ENCODE measurements at regions not wholly inside any gene's neighbourhood (a gene's known extent, or its start where the extent isn't known, plus 50 kb on each side); places are given as distances from the start of the nearest gene placed in this dataset.

DNA sequence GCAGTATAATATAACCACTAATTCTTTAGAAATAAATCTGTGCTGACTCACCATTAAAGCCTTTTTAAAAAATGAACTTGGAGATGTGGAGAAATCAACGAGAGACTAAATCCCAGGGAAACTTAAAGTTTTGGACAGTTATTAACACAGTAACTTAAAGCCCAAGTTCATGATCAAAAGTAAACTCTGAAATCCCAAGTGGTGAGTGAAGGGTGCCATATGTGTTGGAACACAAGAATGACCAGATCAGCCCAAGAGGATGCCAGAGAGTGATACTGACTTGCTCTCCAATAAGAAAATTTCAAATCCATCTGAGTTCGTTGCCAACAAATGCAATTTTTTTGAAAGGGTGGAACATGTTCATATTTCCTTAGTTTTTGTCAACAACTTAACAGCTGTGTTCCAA lies 838.1 kb upstream of the ACVR2A start:
- ATAC-seq (ENCODE audit: low read depth) = no peak

DNA sequence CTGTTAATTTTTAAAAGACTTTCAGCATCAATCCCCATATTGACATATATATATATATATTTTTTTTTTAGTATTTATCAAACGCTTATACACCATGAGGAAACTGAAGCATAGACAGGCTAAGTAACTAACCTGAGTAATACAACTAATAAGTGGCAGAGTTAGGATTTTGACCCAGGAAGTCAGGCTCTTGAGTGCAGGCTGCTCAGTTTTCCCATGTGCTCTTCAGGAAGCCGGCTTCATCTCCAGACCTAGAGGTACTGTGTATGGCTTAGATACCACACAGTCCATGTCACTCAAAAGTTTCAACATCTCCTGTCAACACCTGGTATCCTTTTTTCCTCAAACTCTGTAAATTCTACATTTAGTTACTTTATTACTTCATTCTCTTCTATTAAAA lies 841.7 kb upstream of the ACVR2A start:
- Mint-ChIP-seq H3K4me3 (no peak overlapping the region), H3K4me1 (no peaks in the 10 kb centered on the region), H3K27ac (no peak overlapping the region), H3K9me3 (ENCODE audit: insufficient read depth) (no peaks in the 10 kb centered on the region), H3K27me3 (no peaks in the 10 kb centered on the region)
- Histone ChIP-seq H3K27ac (ENCODE audit: low read length in 2 of 2) (no peak overlapping the region), H2AFZ (ENCODE audit: insufficient read depth, low read depth, low read length, poor library complexity, severe bottlenecking) (no peak overlapping the region), H3K27me3 (replicated peaks in 1 of 4; ENCODE audit: control extremely low read depth in 1 of 4, control insufficient read depth in 3 of 4, insufficient read depth in 4 of 4, low read length in 3 of 4) (no peaks in the 10 kb centered on the region), H3K36me3 (replicated peaks in 1 of 2; ENCODE audit: control extremely low read depth in 1 of 2, control insufficient read depth in 1 of 2, extremely low read depth in 1 of 2, insufficient read depth in 2 of 2, low read length in 1 of 2) (no peaks in the 10 kb centered on the region), H3K4me2 (replicated peaks; ENCODE audit: low read depth, low read length, poor library complexity, severe bottlenecking) (no peak overlapping the region), H3K9me3 (ENCODE audit: control extremely low read depth in 1 of 3, control insufficient read depth in 2 of 3, insufficient read depth in 1 of 3, low read length in 2 of 3) (no peaks in the 10 kb centered on the region), H3K4me3 (ENCODE audit: control extremely low read depth in 1 of 5, extremely low read depth in 1 of 5, insufficient read depth in 1 of 5, low read depth in 2 of 5, low read length in 4 of 5) (no peak overlapping the region), H4K20me1 (ENCODE audit: control insufficient read depth, insufficient read depth, low read length, poor library complexity, severe bottlenecking) (no peaks in the 10 kb centered on the region), H3K9ac (ENCODE audit: low read length) (no peak overlapping the region), H3K79me2 (ENCODE audit: control insufficient read depth, insufficient read depth, low read length) (no peaks in the 10 kb centered on the region), H3K4me1 (ENCODE audit: control insufficient read depth in 2 of 2, insufficient read depth in 2 of 2, low read length in 2 of 2) (no peaks in the 10 kb centered on the region)
- ChIA-PET CTCF (no interaction called here), POLR2A (no interaction called here)
- WGBS (ENCODE audit: insufficient coverage) = no CpG with 5 or more reads among the region's 2 CpGs
- intact Hi-C loops (cut with micrococcal nuclease) = no loop called here
- ATAC-seq (ENCODE audit: low read depth) (no peak), DNase-seq (no peak)
- TF ChIP-seq EZH2 (IDR thresholded peaks at IDR 0.05; ENCODE audit: borderline replicate concordance, insufficient read depth, low read depth, low read length, poor library complexity, severe bottlenecking) = no peak
- TF ChIP-seq CTCF (IDR thresholded peaks at IDR 0.05) = no peak

More for the DNA sequence above, 838.1 kb upstream of the ACVR2A start:
- Histone ChIP-seq H3K4me2 (replicated peaks; ENCODE audit: low read depth, low read length, poor library complexity, severe bottlenecking) (no peak overlapping the region), H3K79me2 (ENCODE audit: control insufficient read depth, insufficient read depth, low read length) (no peaks in the 10 kb centered on the region), H4K20me1 (ENCODE audit: control insufficient read depth, insufficient read depth, low read length, poor library complexity, severe bottlenecking) (no peaks in the 10 kb centered on the region), H3K9me3 (ENCODE audit: control extremely low read depth in 1 of 3, control insufficient read depth in 2 of 3, insufficient read depth in 1 of 3, low read length in 2 of 3) (peaks cover 0 to 2% (median 0%) of the 10 kb centered on the region in 3 donors), H2AFZ (ENCODE audit: insufficient read depth, low read depth, low read length, poor library complexity, severe bottlenecking) (no peak overlapping the region), H3K36me3 (replicated peaks in 1 of 2; ENCODE audit: control extremely low read depth in 1 of 2, control insufficient read depth in 1 of 2, extremely low read depth in 1 of 2, insufficient read depth in 2 of 2, low read length in 1 of 2) (no peaks in the 10 kb centered on the region), H3K27me3 (replicated peaks in 1 of 4; ENCODE audit: control extremely low read depth in 1 of 4, control insufficient read depth in 3 of 4, insufficient read depth in 4 of 4, low read length in 3 of 4) (no peaks in the 10 kb centered on the region), H3K4me3 (ENCODE audit: control extremely low read depth in 1 of 5, extremely low read depth in 1 of 5, insufficient read depth in 1 of 5, low read depth in 2 of 5, low read length in 4 of 5) (no peak overlapping the region), H3K27ac (ENCODE audit: low read length in 2 of 2) (no peak overlapping the region), H3K9ac (ENCODE audit: low read length) (no peak overlapping the region), H3K4me1 (ENCODE audit: control insufficient read depth in 2 of 2, insufficient read depth in 2 of 2, low read length in 2 of 2) (no peaks in the 10 kb centered on the region)
- ChIA-PET POLR2A (no interaction called here), CTCF (no interaction called here)
- intact Hi-C loops (cut with micrococcal nuclease) = no loop called here
- no peak overlapping the region for H3K4me3 Mint-ChIP-seq
- H3K27ac Mint-ChIP-seq = no peak overlapping the region
- TF ChIP-seq CTCF (IDR thresholded peaks at IDR 0.05) (no peak), EZH2 (IDR thresholded peaks at IDR 0.05; ENCODE audit: borderline replicate concordance, insufficient read depth, low read depth, low read length, poor library complexity, severe bottlenecking) (no peak)
- no peaks in the 10 kb centered on the region for H3K27me3 Mint-ChIP-seq
- WGBS (ENCODE audit: insufficient coverage) = no CpG with 5 or more reads among the region's 2 CpGs
- DNase-seq = no peak
- no peaks in the 10 kb centered on the region for H3K4me1 Mint-ChIP-seq
- H3K9me3 Mint-ChIP-seq (ENCODE audit: insufficient read depth) = no peaks in the 10 kb centered on the region
